HUDEP-2 (cell line): ENCODE measurements at regions not wholly inside any gene's neighbourhood (a gene's known extent, or its start where the extent isn't known, plus 50 kb on each side); places are given as distances from the start of the nearest gene placed in this dataset.
A peak's percentile ranks its signal among the peaks of the same experiment; 100 is the strongest.

Experiments used
- DNase-seq, 76 experiments: peaks; one replicate each; lab custom pipeline; 2025; ENCODE audit not compliant: unreplicated experiment in 76 of 76; lab: John Stamatoyannopoulos, UW

GRCh38 chr3:4021162-4021561 lies 221.9 kb downstream of the LRRN1 start:
- DNase-seq = peak in 1 of 76 experiments; percentile 3

- DNase-seq = no peak
Measured at GRCh38 chr3:4029135-4029534, 229.9 kb downstream of the LRRN1 start.

DNA sequence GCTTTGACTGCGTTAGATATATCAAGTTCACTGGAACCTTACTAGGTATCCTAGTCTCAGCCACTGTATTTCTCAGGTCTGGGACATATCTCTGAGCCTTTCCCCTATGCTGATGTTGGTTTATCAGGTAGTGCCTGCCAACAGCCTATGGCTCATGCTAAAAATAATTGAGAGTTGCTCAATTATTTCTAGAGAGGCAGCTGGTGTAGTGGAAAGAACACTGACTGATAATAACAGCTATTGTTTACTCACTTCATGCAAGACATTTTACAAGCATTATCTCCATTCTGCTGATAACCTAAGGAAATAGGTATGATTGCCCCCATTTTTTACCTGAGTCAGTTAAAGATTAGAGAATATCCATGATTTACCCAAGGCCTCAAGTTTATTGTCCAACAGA lies 231.4 kb downstream of the LRRN1 start:
- DNase-seq = no peak

GRCh38 chr3:4033296-4033695 lies 234.1 kb downstream of the LRRN1 start:
- no peak for DNase-seq

DNA sequence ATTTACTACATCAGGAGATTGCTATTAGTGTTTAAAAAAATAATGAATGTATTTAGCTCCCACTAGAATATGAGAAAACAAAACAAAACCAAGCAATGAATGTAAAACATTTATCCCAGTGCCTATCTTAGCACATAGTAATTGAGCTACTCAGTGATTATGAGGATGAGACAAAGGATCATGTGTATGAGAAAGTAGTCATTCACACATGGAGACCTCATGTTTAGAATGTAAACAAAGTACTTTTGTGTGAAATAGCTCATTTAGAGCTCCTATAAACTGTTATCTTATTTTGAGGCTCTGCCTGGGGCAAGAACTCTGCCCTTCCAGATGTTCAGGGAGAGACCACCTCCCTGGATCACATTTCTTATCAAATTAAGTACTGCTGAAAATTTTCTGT lies 236.8 kb downstream of the LRRN1 start:
- no peak for DNase-seq

GRCh38 chr3:4038351-4038750 lies 239.1 kb downstream of the LRRN1 start:
- DNase-seq = no peak

DNA sequence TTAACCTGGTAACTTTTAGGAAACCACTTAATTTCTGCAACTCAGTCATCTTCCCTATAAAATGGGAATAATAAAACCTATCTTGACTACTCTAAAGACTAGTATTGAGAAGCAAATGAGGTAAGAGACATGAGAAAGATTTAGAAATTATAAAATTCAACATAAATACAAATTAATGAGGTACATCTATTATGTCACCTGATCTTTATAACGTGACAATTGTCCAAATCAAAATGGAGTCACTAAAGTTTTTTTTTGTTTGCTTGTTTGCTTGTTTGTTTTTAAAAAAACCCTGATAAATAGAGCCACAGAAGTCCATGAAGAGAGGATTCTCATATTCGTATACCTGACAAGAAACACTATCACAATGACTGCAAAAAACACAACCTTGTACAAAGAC lies 242.8 kb downstream of the LRRN1 start:
- no peak for DNase-seq

DNA sequence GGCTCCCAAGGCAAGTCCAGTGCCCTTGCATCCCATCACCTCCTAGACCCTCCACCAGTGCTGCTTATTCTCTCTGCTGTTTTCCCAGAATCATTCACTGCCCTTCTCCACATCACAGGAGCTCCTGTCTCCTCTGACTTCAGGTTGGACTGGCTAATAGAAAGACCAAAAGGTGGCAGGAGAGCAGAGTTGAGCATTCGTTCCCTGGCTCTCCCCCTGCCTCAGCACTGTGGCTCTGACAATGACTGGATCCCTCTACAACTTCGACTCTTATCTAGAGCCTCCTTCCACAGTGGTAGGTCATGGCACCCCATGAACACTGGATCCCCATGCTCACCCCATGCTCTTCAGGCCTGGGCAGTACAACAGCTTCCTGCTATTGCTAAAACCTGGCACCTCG lies 243.6 kb downstream of the LRRN1 start:
- no peak for DNase-seq

DNA sequence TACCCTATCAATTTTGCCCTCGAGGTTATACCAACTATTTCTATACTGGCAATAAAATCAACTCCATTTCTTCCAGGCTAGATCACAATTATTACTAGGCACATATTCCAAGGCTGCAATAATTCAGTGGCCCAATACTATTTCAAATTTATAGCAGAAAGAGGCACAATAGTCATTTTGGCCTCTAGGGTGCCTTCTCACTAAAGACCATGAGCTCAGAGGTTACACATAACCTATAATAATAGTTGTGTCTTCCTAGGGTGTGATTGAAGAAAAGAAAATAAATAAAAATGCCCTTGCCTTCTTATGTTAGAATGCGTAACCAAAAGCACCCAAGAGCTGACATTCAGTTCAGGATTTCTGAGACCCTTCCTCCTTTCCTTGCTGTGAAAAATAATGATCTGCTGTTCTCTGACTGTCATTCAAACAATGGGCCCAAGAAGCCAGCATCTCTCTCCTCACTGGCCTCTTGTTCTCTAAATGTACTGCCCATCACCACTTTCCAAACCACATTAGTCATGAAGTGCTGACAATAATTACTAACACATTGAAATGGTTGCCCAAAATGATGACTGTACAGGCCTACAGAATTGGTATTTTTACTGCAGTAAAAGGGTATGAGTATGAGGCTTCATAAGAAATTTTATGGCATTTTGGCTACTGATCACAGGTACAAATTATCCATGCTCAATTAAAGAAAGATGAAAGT lies 244.8 kb downstream of the LRRN1 start:
- DNase-seq = no peak

GRCh38 chr3:4044619-4045018 lies 245.4 kb downstream of the LRRN1 start:
- DNase-seq = no peak

- DNase-seq = no peak
Measured at GRCh38 chr3:4045756-4046155, 246.5 kb downstream of the LRRN1 start.

DNA sequence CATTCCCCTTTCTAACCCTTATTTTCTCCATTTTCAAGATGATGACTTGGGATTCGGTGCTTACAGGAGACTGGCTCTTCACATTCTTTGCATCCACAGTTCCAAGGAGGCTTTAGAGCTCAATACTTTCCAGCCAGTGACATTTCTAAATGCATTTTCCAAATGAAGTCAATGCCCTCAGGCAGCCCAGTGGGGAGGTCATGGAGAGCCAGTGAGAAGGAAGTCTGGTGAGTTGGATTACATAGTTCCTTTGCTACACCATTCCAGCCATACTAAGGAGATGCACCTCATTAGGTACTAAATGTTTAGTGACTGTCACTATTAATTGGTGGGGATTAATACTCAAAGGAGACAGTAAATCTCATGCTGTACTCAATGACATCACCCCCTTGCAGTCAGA lies 248.1 kb downstream of the LRRN1 start:
- DNase-seq = no peak

- DNase-seq = no peak
Measured at GRCh38 chr3:4052706-4053105, 250.5 kb upstream of the SETMAR start.

GRCh38 chr3:4053975-4054374 lies 249.2 kb upstream of the SETMAR start:
- no peak for DNase-seq

- no peak for DNase-seq
Measured at GRCh38 chr3:4060064-4060463, 243.1 kb upstream of the SETMAR start.

GRCh38 chr3:4060603-4061002 lies 242.6 kb upstream of the SETMAR start:
- DNase-seq = no peak

- no peak for DNase-seq
Measured at GRCh38 chr3:4061195-4061594, 242.0 kb upstream of the SETMAR start.

DNA sequence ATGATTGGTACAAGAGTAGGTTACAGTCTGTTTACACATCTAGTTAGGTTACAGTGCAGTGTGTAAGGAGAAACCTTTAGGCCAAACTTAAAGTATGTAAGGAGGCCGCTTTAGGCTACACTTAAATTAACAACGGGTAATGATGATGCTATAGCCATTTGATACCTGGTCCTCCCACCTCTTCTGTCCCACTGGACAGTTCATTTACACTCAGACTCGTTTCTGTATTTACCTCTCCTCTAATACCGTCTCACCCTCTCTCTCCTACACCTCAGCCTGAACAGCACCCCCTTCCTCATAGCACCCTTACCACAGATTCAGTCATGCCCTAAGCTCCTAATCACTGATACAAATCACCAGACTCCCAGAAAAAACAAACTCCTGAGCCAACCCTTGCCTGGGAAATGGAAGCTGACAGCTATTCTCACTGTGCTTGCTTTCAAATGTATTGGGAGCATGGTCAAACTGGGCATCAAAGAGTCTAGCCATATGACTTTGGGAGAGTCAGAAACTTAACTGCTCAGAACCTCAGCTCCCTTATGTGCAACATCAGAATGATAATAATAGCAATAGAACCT lies 241.3 kb upstream of the SETMAR start:
- DNase-seq = no peak

DNA sequence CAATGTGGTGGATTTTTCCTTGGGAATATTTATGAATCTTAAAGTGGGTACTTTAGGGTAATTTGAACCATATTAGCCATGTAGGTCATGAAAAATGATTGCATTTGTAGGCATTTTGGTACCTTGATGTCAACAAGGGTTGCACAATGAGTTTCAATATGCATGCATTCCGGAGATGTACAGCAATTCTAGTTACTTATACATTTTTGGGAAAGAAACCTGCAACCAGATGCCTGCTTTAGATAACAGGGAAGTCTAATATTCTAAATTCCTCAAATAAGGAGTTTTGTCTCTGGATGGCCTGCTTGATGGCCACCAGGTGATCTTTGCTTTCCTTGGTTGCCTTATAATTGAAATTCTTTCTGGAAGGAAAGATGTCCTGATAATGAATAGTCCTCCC lies 240.5 kb upstream of the SETMAR start:
- DNase-seq = no peak

- no peak for DNase-seq
Measured at GRCh38 chr3:4063916-4064574, 239.1 kb upstream of the SETMAR start.

GRCh38 chr3:4065085-4065484 lies 238.1 kb upstream of the SETMAR start:
- DNase-seq = no peak

GRCh38 chr3:4065554-4065953 lies 237.6 kb upstream of the SETMAR start:
- no peak for DNase-seq
